KBM-7 (cell line): ENCODE measurements at regions not wholly inside any gene's neighbourhood (a gene's known extent, or its start where the extent isn't known, plus 50 kb on each side); places are given as distances from the start of the nearest gene placed in this dataset.
"Not testable (repeated sequence)": the region's sequence is repeated elsewhere in the genome, so short reads cannot be mapped to it uniquely, and the experiment has no call there.

Experiments
- DNase-seq: peaks from one replicate; pipeline ENCODE4 v3.0.0-alpha.2; 2015
- in situ Hi-C: fragments of 300-500 bp; cut with MboI; formaldehyde crosslinking; loops from 2 replicates; pipeline ENCODE4 v1.14.3; 2020; ENCODE audit warnings: low sequenced_read_pairs, low pct_unique_long_range_greater_than_20kb, mixed read lengths

DNA sequence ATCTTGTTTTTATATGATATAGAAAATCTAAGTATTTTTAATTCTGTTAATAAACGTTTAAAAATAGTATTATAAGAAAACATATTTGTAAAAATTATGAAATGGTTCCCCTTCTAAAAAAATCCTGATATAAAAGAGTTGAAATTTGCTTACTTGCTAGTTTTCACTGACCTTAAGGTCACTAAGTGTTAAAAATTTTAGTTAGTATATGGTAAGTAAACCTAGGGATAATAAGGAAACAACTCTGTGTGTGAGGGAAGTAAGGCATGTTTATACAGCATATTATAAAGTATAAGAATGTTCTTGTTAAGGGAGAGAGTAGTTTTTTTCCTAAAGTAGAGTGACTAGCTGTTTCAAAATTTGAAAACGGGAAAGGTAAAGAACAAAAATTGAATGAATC, 130.9 kb upstream of the LYPLAL1 start:
- in situ Hi-C loops: no loop called here
- DNase-seq: no peak

DNA sequence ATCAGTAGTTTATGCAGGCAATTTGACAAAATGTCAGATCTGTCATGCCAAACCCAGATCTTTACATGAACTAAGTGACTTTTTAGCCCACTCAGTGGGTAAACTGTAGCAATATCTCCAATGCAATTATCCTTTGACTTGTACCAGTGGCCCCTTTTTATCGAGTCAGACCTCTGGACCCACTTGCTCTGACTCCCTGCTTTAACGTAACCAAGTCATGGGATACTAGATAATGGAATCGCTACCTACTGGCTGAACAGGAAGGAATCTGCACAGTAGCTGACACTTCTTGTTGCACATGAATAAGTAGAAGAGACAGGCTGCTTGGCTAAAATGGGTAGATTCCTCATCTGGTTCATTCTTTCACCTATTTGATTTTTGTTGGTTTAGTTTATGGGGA, 128.4 kb upstream of the LYPLAL1 start:
- no peak for DNase-seq
- in situ Hi-C loops: no loop called here

DNA sequence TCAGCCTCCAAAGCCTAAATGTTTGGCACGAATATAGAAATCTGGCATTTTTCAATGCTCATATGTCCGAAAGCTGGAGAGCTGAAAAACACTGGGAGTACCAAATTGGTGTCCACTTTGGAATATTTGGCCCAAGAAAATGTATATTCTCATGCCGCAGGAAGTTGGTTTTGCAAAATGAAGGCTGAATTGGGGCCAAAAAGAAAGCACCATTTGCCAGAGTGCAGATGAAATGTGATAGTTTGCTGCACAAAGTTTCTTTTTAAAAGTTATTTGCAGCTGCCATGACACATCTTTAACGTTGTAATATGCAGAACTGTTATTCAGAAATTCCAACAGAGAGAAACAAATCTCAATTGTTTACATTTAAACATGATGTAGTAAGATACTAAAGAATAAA, 124.2 kb upstream of the LYPLAL1 start:
- in situ Hi-C loops: no loop called here
- no peak for DNase-seq

DNA sequence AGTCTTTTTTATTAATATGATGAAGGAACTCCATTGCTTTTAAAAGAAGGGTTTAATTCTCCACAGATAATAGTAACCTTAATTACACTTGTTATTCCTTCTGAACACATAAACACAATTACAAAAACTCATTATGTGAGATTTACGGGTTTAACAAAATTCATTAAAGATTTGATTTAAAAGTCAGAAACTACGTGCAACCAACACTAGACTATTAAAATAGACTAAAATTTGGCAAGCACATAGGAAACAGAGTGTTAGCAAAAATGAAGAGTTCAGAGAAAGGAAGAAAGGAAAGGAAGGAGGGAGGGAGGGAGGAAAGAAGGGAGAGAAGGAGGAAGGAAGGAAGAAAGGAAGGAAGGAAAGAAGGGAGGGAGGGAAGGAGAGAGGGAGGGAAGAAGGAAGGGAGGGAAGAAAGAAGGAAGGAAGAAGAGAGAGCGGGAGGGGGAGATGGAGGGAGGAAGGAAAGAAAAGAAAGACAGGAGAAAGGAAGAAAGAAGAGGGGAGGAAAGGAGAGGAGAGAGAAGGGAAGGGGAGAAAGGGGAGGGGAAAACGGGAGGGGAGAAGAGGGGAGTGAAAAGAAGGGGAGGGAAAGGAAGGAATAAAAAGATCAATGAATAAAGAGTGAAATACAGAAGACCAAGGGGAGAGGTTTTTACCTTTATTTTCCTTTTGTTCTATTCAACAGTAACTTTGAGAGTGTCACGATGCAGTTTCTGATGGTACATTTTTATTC, 123.4 kb upstream of the LYPLAL1 start:
- in situ Hi-C loops: no loop called here

DNA sequence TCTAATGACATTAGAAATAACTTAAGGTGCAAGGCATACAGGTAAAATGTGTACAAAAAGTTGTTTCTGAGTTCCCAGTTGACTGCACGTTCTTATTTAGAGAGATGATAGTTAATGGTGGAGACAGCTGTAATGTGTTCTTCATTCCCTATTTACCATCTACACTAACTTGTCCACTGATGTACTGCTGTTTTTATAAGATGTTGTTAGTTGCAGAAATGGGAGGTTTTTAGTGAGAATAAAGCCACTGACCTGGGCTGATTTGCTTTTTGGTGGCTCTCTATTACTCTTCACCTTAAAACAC, 122.9 kb upstream of the LYPLAL1 start:
- DNase-seq: no peak
- in situ Hi-C loops: no loop called here

More for the DNA sequence above, 123.4 kb upstream of the LYPLAL1 start:
- DNase-seq: no peak

DNA sequence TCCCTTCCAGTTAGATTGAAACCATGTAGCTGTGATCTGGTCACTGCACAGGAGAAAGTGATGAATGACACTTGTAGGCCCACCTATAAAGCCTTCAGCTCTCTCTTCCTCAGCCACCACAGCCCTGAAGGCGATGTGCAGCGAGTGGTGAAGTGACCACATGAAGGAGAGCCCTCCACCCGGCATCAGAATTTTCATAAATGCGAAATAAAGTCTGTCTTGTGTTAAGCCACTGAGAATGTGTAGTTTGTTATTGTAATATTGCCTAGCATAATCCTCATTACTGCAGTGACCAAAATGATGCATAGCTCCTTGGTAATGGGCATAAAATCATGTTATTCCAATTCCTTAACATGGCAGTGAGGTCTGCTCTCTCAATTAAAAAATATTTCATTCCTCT, 122.1 kb upstream of the LYPLAL1 start:
- in situ Hi-C loops: no loop called here

DNA sequence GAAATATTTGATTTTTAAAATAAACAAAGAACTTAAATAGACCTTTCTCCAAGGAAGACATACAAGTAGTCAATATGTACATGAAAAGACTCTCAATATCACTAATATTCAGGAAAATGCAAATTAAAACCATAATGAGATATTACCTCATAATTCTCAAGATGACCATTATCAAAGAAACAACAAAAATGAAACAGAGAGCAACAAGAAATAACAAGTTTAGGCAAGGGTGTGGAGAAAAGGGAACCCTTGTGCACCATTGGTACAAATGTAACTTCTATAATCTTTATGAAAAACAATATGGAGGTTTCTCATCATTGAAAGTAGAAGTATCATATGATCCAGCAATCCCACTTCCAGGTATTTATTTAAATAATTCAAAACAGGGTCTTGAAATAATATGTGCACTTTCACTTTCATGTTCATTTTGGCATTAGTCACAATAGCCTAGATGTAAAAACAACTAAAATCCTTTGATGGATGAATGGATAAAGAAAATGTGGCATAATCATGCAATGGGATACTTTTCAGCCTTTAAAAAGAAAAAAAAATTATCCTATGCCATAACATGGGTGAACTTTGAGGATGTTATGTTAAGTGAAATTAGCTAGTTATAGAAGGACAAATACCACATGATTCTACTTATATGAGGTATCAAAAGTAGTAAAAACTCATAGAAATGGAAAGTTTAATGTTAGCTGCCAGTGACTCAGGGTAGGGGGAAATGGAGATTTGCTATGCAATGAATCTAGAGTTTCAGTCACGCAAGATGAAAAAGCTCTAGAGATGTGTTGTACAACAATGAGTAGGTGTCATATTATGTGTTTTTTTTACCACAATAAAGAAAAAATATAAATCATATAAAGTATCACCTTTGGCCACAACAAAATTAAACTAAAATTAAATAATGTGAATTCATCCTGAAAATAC, 114.5 kb upstream of the LYPLAL1 start:
- DNase-seq: no peak
- in situ Hi-C loops: no loop called here

More for the DNA sequence above, 122.1 kb upstream of the LYPLAL1 start:
- no peak for DNase-seq

DNA sequence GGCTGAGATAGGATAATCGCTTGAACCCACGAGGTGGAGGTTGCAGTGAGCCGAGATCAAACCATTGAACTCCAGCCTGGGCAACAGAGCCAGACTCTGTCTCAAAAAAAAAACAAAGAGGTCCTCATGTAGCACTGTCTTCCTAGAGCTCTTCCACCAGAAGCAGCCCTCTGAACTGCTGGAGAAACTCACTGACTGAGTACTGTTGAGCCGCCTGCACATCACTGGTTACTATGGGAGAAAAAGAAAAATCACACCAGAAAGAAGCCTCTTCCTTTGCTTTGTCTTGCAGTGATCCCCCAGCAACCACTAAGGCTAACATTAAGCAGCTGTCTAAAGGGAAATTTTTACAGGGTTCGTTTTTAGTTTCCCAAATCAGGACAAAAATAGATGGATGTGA, 112.9 kb upstream of the LYPLAL1 start:
- no peak for DNase-seq
- in situ Hi-C loops: no loop called here

DNA sequence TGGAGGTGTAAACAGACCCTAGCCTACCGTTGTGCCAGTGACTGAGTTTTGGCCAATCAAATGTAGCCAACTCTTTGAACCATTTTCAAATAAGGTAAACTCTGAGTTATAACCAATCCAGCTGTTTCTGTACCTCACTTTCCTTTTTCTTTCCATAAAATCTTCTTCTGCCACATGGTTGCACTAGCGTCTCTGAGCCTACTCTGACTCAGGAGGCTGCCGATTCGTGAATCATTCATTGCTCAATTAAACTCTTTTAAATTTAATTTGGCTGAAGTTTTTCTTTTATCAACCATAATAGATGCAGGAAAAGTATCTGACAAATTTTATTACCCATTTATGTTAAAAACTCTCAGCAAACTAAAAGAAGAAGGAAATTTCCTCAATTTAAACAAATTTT, 111.5 kb upstream of the LYPLAL1 start:
- in situ Hi-C loops: no loop called here
- no peak for DNase-seq

DNA sequence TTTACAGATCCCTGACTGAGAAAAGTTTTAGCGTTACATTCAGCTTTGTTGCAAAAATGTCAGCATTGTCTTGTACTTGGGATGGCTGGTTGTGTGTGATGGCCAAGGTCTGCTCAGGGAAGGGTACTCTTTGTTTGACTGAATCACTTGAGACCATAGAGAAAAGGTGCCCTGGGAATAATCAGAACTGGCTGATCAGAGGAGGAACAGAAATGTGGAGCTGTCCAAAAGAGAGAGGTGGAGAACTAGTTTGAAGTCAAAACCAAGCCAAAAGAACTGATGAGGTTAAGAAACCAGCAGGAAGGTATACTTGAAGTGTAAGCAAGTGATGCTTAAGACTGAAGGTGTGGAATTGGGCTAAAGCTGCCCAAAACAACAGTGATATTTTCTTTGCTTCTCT, 107.6 kb upstream of the LYPLAL1 start:
- in situ Hi-C loops: no loop called here

DNA sequence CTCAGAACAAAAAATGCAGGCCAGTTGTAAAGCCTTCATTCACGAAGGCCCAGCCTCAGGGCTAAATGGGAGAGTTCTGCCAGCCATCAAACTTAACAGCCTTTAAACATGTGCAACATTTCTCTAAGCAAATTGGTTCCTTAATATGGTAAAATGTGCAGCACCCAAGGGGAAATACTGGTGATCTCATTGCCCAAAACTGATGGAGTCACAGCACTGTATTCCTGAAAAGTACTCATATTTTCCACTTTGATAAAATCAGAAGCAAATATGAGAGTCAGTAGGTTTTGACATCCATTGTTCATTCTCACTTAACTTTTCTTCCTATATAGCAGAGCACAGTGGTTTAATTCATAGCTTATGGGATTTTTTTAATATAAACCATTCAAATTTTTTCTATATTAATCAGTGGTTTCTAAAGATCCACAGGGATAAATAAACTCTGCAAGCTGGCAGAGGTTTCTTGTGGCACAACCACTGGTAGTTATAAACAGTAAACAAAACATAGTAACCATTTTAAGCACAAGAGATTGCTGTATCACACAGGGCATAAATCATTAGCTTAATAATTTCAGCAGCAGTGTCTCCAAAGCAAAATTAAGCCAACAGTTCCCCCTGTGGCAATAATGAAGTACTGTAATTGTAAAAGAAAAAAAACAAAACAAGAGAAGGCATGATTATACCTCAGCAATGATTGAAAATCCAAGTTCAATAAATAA, 106.9 kb upstream of the LYPLAL1 start:
- in situ Hi-C loops: no loop called here
- DNase-seq: peak; percentile 4

More for the DNA sequence above, 107.6 kb upstream of the LYPLAL1 start:
- no peak for DNase-seq

DNA sequence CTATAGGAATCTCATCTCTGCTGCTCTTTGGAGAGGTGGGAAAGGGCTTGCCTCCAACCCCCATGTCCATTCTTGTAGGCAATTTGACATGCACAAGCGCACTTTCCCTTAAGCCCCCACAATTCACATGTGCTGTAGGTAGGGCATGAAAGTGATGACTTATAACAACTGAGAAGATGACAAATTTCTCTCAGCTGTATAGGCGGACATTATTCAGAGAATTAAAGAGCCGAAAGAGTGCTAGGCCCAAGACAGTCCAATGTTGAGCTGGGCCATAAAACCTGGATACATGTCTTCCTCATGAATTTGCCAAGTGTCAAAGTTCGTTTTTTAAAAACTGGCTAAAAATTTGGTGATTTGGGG, 106.3 kb upstream of the LYPLAL1 start:
- in situ Hi-C loops: no loop called here
- no peak for DNase-seq

DNA sequence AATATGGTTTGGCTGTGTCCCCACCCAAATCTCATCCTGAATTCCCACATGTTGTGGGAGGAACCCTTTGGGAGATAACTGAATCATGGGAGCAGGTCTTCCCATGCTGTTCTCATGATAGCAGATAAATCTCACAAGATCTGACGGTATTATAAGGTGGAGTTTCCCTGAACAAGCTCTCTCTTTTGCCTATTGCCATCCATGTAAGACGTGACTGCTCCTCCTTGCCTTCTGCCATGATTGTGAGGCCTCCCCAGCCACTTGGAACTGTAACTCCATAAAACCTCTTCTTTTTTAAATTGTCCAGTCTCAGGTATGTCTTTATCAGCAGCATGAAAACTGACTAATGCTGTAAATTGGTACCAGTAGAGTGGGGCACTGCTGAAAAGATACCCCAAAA, 103.3 kb upstream of the LYPLAL1 start:
- DNase-seq, in situ Hi-C loops: not testable (repeated sequence)

DNA sequence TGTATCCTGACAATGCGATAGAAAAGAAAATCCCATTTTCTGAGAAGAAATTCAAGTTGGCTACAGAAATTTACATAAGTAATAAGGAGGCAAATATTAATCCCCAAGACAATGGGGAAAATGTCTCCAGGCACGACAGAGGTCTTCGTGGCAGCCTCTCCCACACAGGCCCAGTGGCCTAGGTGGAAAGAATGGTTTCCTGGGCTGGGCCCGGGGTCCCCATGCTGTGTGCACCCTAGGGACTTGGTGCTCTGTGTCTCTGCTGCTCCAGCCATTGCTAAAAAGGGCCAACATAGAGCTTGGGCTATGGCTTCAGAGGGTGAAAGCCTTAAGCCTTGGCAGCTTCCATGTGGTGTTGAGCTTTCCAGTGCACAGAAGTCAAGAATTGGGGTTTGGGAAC, 102.5 kb upstream of the LYPLAL1 start:
- DNase-seq: no peak
- in situ Hi-C loops: no loop called here

DNA sequence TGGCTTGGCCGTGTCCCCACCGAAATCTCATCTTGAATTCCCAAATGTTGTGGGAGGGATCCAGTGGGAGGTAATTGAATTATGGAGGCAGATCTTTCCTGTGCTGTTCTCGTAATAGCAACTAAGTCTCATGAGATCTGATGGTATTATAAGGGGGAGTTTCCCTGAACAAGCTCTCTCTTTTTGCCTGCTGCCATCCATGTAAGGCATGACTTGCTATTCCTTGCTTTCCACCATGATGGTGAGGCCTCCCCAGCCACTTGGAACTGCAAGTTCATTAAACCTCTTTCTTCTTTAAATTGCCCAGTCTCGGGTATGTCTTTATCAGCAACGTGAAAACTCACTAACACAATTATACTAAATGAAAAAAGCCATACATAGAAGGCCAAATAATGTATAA, 101.3 kb upstream of the LYPLAL1 start:
- no peak for DNase-seq
- in situ Hi-C loops: no loop called here

DNA sequence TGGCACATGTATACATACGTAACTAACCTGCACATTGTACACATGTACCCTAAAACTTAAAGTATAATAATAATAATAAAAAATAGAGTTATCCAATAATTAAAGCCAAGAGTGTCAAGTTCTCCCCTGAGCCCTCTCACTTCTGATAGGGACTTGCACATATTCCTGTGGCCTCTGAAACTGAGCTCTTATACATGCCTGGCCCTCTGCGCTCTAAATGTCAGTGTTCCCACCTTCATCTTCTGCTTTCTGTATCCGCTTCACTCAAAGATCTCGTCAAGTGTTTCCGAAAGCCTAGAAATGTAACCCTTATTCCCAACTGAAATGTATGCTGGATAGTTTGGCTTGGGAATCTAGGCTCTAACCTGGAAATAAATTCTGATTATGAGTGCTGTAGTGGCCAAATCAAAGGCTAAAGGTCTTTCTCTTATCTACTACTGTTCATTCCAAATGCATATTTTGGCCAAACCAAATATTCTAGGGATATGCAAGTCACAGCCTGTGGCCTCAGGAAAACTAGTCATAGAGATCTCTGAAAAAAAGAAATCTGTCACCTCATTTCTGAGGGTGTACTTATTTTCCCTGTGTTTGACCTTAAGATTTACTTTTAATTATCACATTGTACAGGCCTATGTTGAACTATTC, 99.5 kb upstream of the LYPLAL1 start:
- DNase-seq: no peak
- in situ Hi-C loops: no loop called here

DNA sequence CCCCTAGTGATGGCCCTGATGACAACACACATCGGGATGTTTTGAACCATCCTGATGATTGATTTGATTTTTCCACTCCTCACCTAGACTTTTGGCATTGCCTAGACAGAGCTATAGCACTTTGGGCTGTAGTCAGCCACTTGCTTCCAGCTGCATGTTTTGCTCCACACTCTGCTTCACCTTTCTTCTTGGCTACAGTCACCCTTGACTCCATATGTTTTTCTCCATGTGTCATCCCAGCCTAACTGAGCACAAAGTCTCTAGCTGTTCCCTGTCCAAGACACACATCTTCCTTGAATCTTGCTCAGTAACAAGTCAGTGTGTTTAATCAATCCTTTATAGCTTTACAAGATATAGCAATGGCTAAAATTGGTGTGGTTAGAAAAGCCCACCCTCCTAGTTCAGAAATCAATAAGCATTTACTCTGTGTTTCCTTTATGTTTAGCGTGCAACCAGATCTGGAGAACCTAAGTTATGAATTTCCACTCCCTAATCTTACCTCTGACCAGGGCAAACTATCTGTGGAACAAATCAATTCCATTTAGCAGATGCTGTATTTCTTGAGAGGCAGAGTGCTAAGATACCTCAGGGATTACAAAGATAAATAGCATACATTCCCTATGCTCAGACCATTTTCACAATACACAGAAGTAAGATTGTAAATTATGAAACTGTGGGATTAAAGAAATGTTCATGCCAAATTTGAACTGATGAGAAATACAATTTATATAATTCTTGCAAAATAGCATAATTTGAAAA, 98.4 kb upstream of the LYPLAL1 start:
- in situ Hi-C loops: no loop called here

DNA sequence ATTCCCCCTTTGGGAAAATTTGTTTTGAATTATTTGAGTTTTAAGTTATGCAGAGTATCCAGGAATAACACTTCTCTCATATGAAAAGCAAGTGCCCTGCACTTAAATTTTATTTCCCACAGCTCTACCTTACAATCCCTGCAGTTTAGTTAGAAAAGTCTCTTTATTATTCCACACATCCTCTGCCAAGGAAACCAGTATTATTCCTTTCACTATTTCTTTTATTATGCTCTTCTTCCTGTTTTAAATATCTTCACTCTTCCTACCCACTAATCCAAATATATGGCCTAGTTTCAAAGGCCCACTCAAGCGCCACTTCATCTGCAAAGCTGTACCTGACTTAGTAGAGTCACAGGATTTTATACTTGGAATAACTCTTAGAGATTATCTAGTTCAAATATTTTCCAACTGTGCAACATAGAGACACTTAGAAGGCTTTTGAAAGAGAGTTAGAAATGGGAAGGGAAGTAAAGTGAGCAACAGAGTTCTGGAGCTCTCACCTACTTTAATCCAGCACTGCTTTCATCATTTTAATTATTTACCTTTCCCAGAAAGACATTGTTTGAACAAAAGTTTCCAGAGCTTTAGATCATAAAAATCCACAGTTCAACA, 97.2 kb upstream of the LYPLAL1 start:
- in situ Hi-C loops: no loop called here

More for the DNA sequence above, 98.4 kb upstream of the LYPLAL1 start:
- no peak for DNase-seq

More for the DNA sequence above, 97.2 kb upstream of the LYPLAL1 start:
- DNase-seq: no peak
